GM21390 (cell line): ENCODE measurements at regions not wholly inside any gene's neighbourhood (a gene's known extent, or its start where the extent isn't known, plus 50 kb on each side); places are given as distances from the start of the nearest gene placed in this dataset.
A peak's percentile ranks its signal among the peaks of the same experiment; 100 is the strongest.

Source experiments
- ATAC-seq: cut with Tn5 transposase; IDR thresholded peaks from one replicate; pipeline ENCODE4 v1.9.1; 2021; ENCODE audit not compliant: unreplicated experiment

GRCh38 chr2:104388296-104388695 is 465.6 kb upstream of the POU3F3 start:
- ATAC-seq = no peak

- ATAC-seq = no peak
These were observed 451.1 kb upstream of the POU3F3 start for GRCh38 chr2:104402825-104403224.

GRCh38 chr2:104404526-104404925 is 449.4 kb upstream of the POU3F3 start:
- ATAC-seq = no peak

GRCh38 chr2:104405623-104406022 is 448.3 kb upstream of the POU3F3 start:
- ATAC-seq = no peak

- ATAC-seq = no peak
These were observed 447.6 kb upstream of the POU3F3 start for GRCh38 chr2:104406261-104406726.

- no peak for ATAC-seq
These were observed 446.3 kb upstream of the POU3F3 start for GRCh38 chr2:104407641-104408040.

- no peak for ATAC-seq
These were observed 445.6 kb upstream of the POU3F3 start for GRCh38 chr2:104408266-104408665.

- ATAC-seq = no peak
These were observed 443.8 kb upstream of the POU3F3 start for GRCh38 chr2:104410136-104410535.

- peak; percentile 76 for ATAC-seq
These were observed 441.5 kb upstream of the POU3F3 start for GRCh38 chr2:104412384-104412783.

GRCh38 chr2:104413890-104414289 is 440.0 kb upstream of the POU3F3 start:
- ATAC-seq = no peak

- no peak for ATAC-seq
These were observed 438.6 kb upstream of the POU3F3 start for GRCh38 chr2:104415284-104415683.

GRCh38 chr2:104416339-104417000 is 437.4 kb upstream of the POU3F3 start:
- no peak for ATAC-seq

- ATAC-seq = no peak
These were observed 433.5 kb upstream of the POU3F3 start for GRCh38 chr2:104420420-104420819.

GRCh38 chr2:104420953-104421352 is 433.0 kb upstream of the POU3F3 start:
- no peak for ATAC-seq

GRCh38 chr2:104425850-104426595 is 427.9 kb upstream of the POU3F3 start:
- no peak for ATAC-seq

- ATAC-seq = no peak
These were observed 425.8 kb upstream of the POU3F3 start for GRCh38 chr2:104428155-104428554.

- no peak for ATAC-seq
These were observed 424.1 kb upstream of the POU3F3 start for GRCh38 chr2:104429639-104430358.

- ATAC-seq = no peak
These were observed 423.6 kb upstream of the POU3F3 start for GRCh38 chr2:104430359-104430740.

- ATAC-seq = no peak
These were observed 423.1 kb upstream of the POU3F3 start for GRCh38 chr2:104430852-104431251.

- ATAC-seq = no peak
These were observed 422.2 kb upstream of the POU3F3 start for GRCh38 chr2:104431701-104432121.

GRCh38 chr2:104432401-104432800 is 421.5 kb upstream of the POU3F3 start:
- ATAC-seq = no peak

- ATAC-seq = no peak
These were observed 420.9 kb upstream of the POU3F3 start for GRCh38 chr2:104432991-104433390.
